MCF 10A (cell line): ENCODE measurements at regions not wholly inside any gene's neighbourhood (a gene's known extent, or its start where the extent isn't known, plus 50 kb on each side); places are given as distances from the start of the nearest gene placed in this dataset.

Source experiments
- BruUV-seq: library from RNA; stranded (reverse); fragments of 400-500 nt; replicated peaks from 2 replicates; lab custom pipeline; 2021; lab: Mats Ljungman, UMichigan
- CTCF ChIA-PET: fragments of 300-600 bp; sonication (Branson Sonifier 250); formaldehyde crosslinking; extraction: SDS; loops from one replicate; lab custom pipeline; 2021; ENCODE audit warnings: antibody characterized with exemption, inconsistent platforms; lab: Yijun Ruan, JAX
- POLR2A ChIA-PET: fragments of 300-600, 350-650 bp; sonication (Branson Sonifier 250); formaldehyde crosslinking; extraction: SDS; loops from one replicate; lab custom pipeline; 2020; ENCODE audit warnings: antibody characterized with exemption, inconsistent platforms; lab: Yijun Ruan, JAX
- DNase-seq: peaks from one replicate; pipeline ENCODE4 v3.0.0-alpha.2; 2018; ENCODE audit not compliant: unreplicated experiment
- H3K27ac Mint-ChIP-seq: one replicate; pipeline ENCODE4 v1.8.0; 2022; ENCODE audit warnings: mild to moderate bottlenecking, low read depth, mixed read lengths; ENCODE audit not compliant: unreplicated experiment
- H3K27me3 Mint-ChIP-seq: one replicate; pipeline ENCODE4 v1.8.0; 2022; ENCODE audit warnings: mixed read lengths; ENCODE audit not compliant: insufficient read depth, unreplicated experiment
- H3K36me3 Mint-ChIP-seq: one replicate; pipeline ENCODE4 v1.8.0; 2022; ENCODE audit warnings: mild to moderate bottlenecking, moderate library complexity, mixed read lengths; ENCODE audit not compliant: insufficient read depth, unreplicated experiment
- H3K4me1 Mint-ChIP-seq: one replicate; pipeline ENCODE4 v1.8.0; 2022; ENCODE audit warnings: mixed read lengths; ENCODE audit not compliant: insufficient read depth, unreplicated experiment
- H3K4me3 Mint-ChIP-seq: one replicate; pipeline ENCODE4 v1.8.0; 2022; ENCODE audit warnings: mild to moderate bottlenecking, moderate library complexity, mixed read lengths; ENCODE audit not compliant: unreplicated experiment
- H3K9me3 Mint-ChIP-seq: one replicate; pipeline ENCODE4 v1.8.0; 2022; ENCODE audit warnings: mixed read lengths; ENCODE audit not compliant: unreplicated experiment
- intact Hi-C: fragments of 100-400 bp; cut with micrococcal nuclease; formaldehyde crosslinking; loops from 2 replicates; pipeline ENCODE4 v1.14.1; 2022
- TF ChIP-seq, protein P1 (sequence below): fragments of 200-600 bp; IDR thresholded peaks from one replicate; pipeline ENCODE4 v1.8.0; 2022; ENCODE audit warnings: antibody characterized with exemption, mild to moderate bottlenecking; ENCODE audit not compliant: unreplicated experiment

DNA sequence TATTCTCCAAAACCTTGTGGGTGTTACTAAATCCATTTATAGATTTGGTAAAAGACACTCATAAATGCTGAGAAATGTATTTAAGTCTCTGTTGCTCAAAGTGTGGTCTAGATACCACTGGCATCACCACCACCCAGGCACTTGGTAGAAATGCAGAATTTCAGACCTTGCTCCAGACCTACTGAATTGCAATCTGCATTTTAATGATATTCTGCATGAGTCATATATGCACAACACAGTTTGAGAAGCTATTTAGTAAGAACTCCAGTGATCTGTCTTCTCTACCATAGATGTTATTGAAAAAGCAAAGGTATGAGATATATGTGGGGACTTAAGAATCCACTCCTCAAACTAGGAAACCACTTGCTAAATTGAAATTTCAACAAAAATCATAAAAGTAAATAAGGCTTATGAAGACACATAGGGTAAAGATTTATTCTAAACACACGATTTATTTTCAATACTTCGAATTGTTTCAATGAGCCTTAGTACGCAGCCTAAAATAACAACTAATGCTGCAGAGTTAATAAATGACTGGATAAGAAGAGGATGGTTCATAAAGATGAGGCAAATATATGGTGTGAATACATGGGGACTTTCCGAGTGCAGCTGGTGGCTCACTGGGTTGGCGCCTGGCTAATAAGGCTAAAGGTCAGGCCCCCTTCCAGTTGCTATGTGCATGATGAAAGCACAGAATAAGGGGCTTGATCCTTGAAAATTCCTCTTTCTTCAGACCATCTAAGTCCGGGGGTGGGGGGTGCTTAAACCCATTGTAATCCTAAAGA is 813.3 kb downstream of the NR2F2 start:
- DNase-seq: no peak
- peaks cover 7% of the 10 kb centered on the region for H3K27me3 Mint-ChIP-seq
- no peaks in the 10 kb centered on the region for H3K9me3 Mint-ChIP-seq
- ChIA-PET CTCF (interaction anchor here (0.5 kb wide), 1 partner anchor 739 kb away, joined by 4 read pairs; no protein-coding TSS in a partner anchor), POLR2A (no interaction called here)
- H3K36me3 Mint-ChIP-seq: no peaks in the 10 kb centered on the region
- H3K4me1 Mint-ChIP-seq: no peaks in the 10 kb centered on the region
- no peak overlapping the region for H3K27ac Mint-ChIP-seq
- BruUV-seq: no TSS peak
- intact Hi-C loops: no loop called here
- TF ChIP-seq, protein P1, sequence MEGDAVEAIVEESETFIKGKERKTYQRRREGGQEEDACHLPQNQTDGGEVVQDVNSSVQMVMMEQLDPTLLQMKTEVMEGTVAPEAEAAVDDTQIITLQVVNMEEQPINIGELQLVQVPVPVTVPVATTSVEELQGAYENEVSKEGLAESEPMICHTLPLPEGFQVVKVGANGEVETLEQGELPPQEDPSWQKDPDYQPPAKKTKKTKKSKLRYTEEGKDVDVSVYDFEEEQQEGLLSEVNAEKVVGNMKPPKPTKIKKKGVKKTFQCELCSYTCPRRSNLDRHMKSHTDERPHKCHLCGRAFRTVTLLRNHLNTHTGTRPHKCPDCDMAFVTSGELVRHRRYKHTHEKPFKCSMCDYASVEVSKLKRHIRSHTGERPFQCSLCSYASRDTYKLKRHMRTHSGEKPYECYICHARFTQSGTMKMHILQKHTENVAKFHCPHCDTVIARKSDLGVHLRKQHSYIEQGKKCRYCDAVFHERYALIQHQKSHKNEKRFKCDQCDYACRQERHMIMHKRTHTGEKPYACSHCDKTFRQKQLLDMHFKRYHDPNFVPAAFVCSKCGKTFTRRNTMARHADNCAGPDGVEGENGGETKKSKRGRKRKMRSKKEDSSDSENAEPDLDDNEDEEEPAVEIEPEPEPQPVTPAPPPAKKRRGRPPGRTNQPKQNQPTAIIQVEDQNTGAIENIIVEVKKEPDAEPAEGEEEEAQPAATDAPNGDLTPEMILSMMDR: no peak
- no peak overlapping the region for H3K4me3 Mint-ChIP-seq

DNA sequence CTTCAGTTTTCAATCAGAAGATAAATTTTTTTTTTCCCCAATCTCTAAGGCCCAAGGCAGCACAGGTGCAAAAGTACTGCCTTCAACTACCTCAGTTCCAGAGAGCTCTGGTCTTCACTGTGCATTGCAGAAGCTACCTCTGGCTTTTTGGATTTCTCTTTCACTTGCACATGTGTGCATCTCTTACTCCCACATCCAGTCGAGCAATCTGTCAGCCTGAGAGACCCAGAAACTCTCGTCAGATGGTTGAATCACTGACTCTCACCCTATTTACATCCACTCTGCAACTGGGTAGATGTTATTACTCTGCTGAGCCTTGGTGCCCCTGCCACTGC is 813.8 kb downstream of the NR2F2 start:
- Mint-ChIP-seq H3K27ac (no peak overlapping the region), H3K4me1 (no peaks in the 10 kb centered on the region), H3K4me3 (no peak overlapping the region), H3K27me3 (peaks cover 2% of the 10 kb centered on the region), H3K36me3 (no peaks in the 10 kb centered on the region), H3K9me3 (no peaks in the 10 kb centered on the region)
- ChIA-PET POLR2A (no interaction called here), CTCF (interaction anchor here (0.5 kb wide), 1 partner anchor 740 kb away, joined by 4 read pairs; no protein-coding TSS in a partner anchor)
- intact Hi-C loops: no loop called here
- no TSS peak for BruUV-seq
- TF ChIP-seq, protein P1: no peak
- no peak for DNase-seq

DNA sequence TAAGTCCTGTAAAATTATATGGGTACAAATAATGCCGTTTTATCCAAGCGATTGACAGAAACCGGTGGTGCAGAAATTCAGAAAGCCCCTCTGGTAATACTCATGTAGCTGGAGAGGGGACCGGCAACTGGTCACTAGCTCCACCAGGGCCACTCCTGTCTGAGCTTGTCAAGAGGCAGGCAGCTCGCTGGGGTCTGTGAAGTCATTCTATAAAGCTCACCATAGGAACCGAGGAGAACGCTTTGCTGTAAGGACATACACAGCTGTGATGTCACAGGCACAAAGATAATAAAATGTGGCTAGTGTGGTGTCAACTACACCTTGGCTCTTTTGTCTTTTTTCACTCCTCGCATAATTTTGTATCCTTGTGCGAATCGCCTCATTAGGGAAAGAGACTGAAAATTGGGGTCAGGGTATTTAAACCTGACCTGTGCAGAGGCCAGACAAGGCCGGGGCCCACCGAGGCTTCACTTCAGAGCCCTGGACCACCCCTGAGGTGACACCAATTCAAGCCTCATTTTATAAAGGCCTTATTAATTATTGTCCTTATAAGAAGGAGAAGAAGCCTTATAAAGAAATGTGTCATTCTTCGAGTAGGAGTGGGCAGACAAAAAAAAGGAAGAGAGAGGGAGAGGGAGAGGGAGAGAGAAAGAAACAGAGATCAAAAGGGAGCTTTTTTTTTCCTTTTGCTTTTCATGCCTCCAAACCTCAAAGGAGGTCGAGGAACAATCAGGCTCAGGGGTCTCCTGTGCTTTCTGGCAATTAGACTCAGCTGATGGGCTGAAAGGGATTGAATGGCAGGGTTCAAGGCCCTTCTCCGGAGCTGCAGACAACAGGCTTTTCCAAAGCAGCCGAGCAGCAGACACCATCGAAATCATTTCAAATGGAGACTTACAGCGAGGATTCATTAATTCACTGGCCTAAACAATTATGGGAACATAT is 813.3 kb upstream of the ARRDC4 start:
- TF ChIP-seq, protein P1: no peak
- peaks cover 26% of the 10 kb centered on the region for H3K27me3 Mint-ChIP-seq
- no peak for DNase-seq
- H3K4me3 Mint-ChIP-seq: no peak overlapping the region
- no peaks in the 10 kb centered on the region for H3K4me1 Mint-ChIP-seq
- intact Hi-C loops: no loop called here
- H3K9me3 Mint-ChIP-seq: no peaks in the 10 kb centered on the region
- POLR2A ChIA-PET: no interaction called here
- no peaks in the 10 kb centered on the region for H3K36me3 Mint-ChIP-seq
- H3K27ac Mint-ChIP-seq: no peak overlapping the region
- CTCF ChIA-PET: no interaction called here
- BruUV-seq: no TSS peak

DNA sequence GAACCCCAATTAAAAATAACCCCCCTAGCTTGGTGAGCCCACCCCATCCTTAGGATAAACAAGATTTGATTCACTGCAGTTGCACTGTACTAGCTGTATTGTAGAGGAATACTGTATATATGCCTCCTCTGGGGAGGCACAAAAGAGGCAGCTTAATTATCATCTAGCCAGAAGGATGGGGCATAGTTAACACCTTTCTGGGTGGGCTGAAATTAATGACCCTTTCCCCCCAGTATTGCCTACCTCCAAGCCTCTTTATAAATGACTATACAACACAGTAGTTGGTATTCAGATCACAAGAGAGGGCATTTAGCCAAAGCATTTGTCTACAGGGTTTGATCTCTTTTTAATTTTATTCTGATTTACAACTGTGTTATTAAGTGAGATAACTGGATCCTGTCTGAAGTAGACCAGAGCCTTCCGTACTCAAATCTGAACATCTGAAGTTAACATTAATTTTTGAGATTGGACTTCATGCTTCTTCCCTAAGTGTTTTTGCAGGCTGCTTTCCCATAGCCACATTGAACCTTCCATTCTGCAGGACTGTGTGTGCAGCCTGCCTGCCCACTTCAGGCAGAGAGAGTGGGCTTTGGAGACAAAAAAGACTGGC is 807.0 kb upstream of the ARRDC4 start:
- Mint-ChIP-seq H3K27ac (no peak overlapping the region), H3K36me3 (no peaks in the 10 kb centered on the region), H3K4me3 (no peak overlapping the region), H3K9me3 (no peaks in the 10 kb centered on the region), H3K4me1 (no peaks in the 10 kb centered on the region), H3K27me3 (peaks cover 26% of the 10 kb centered on the region)
- intact Hi-C loops: no loop called here
- BruUV-seq: no TSS peak
- ChIA-PET CTCF (no interaction called here), POLR2A (no interaction called here)
- no peak for DNase-seq
- TF ChIP-seq, protein P1: no peak
